Suprapubic skin (tissue), 4 donors: ENCODE measurements at regions not wholly inside any gene's neighbourhood (a gene's known extent, or its start where the extent isn't known, plus 50 kb on each side); places are given as distances from the start of the nearest gene placed in this dataset.

Experiments
- DNase-seq, 2 donors: peaks; one replicate each; pipeline ENCODE4 v3.0.0-alpha.2; 2019; ENCODE audit warnings: low spot score in 2 of 2
- H3K27ac ChIP-seq: fragments of 200-600 bp; sonication (generic); one replicate; pipeline ENCODE4 v1.5.1; 2019
- H3K27me3 ChIP-seq: fragments of 200-600 bp; sonication (generic); one replicate; pipeline ENCODE4 v1.5.1; 2019
- H3K36me3 ChIP-seq: fragments of 200-600 bp; sonication (generic); one replicate; pipeline ENCODE4 v1.5.1; 2019
- H3K4me1 ChIP-seq: fragments of 200-600 bp; sonication (generic); one replicate; pipeline ENCODE4 v1.5.1; 2019
- H3K4me3 ChIP-seq: fragments of 200-600 bp; sonication (generic); one replicate; pipeline ENCODE4 v1.5.1; 2019; ENCODE audit warnings: mild to moderate bottlenecking
- H3K9me3 ChIP-seq: fragments of 200-600 bp; sonication (generic); one replicate; pipeline ENCODE4 v1.5.1; 2019
- CTCF ChIP-seq, 2 donors: fragments of 200-600 bp in 1 of 2; fragments of 450-650 bp in 1 of 2; sonication (generic) in 1 of 2; IDR thresholded peaks; one replicate each; pipeline ENCODE4 v1.5.1; 2016 to 2019; ENCODE audit warnings: antibody characterized with exemption in 2 of 2, mild to moderate bottlenecking in 1 of 2, moderate library complexity in 1 of 2
- EP300 ChIP-seq: sonication (generic); formaldehyde crosslinking; IDR thresholded peaks from one replicate; pipeline ENCODE4 v1.6.1; 2017; ENCODE audit warnings: antibody characterized with exemption
- POLR2A ChIP-seq, 2 donors: fragments of 450-650 bp; IDR thresholded peaks; one replicate each; pipeline ENCODE4 v1.6.1; 2017; ENCODE audit warnings: antibody characterized with exemption in 2 of 2, mild to moderate bottlenecking in 2 of 2, moderate library complexity in 2 of 2
- POLR2AphosphoS5 ChIP-seq, 3 donors: sonication (generic); formaldehyde crosslinking; IDR thresholded peaks; one replicate each; pipeline ENCODE4 v1.6.1; 2017; ENCODE audit warnings: antibody characterized with exemption in 3 of 3
- WGBS: methylation state at CpG from one replicate; pipeline ENCODE4 v1.1.5; 2018; 5-methylcytosine and 5-hydroxymethylcytosine counted together

- no peaks in the 10 kb centered on the region for H3K36me3 ChIP-seq
- DNase-seq: no peak
- H3K4me3 ChIP-seq: no peak overlapping the region
- peaks cover 8% of the 10 kb centered on the region for H3K4me1 ChIP-seq
- H3K9me3 ChIP-seq: no peaks in the 10 kb centered on the region
- no peak overlapping the region for H3K27ac ChIP-seq
- no peak for TF ChIP-seq CTCF (IDR thresholded peaks at IDR 0.05)
- no peak for TF ChIP-seq POLR2A (IDR thresholded peaks at IDR 0.05)
- TF ChIP-seq POLR2AphosphoS5 (IDR thresholded peaks at IDR 0.05): no peak
- TF ChIP-seq EP300: no peak
- H3K27me3 ChIP-seq: no peaks in the 10 kb centered on the region
Measured at GRCh38 chr2:21217442-21217841, 93.7 kb downstream of the TDRD15 start.

- 36% methylated on average over 1 of the region's 1 CpG for WGBS
- no peak for TF ChIP-seq POLR2A (IDR thresholded peaks at IDR 0.05)
- no peak for TF ChIP-seq EP300
- no peak for TF ChIP-seq CTCF (IDR thresholded peaks at IDR 0.05)
- TF ChIP-seq POLR2AphosphoS5 (IDR thresholded peaks at IDR 0.05): no peak
- H3K4me1 ChIP-seq: peaks cover 11% of the 10 kb centered on the region
- no peak overlapping the region for H3K27ac ChIP-seq
- no peaks in the 10 kb centered on the region for H3K36me3 ChIP-seq
- no peak for DNase-seq
- no peaks in the 10 kb centered on the region for H3K9me3 ChIP-seq
- H3K4me3 ChIP-seq: no peak overlapping the region
- no peaks in the 10 kb centered on the region for H3K27me3 ChIP-seq
Measured at GRCh38 chr2:21220930-21221329, 97.2 kb downstream of the TDRD15 start.

- Histone ChIP-seq H3K27ac (no peak overlapping the region), H3K9me3 (no peaks in the 10 kb centered on the region), H3K4me3 (no peak overlapping the region), H3K4me1 (peaks cover 11% of the 10 kb centered on the region), H3K27me3 (no peaks in the 10 kb centered on the region), H3K36me3 (no peaks in the 10 kb centered on the region)
- WGBS: 57% methylated on average over 5 of the region's 5 CpGs
- no peak for DNase-seq
- no peak for TF ChIP-seq POLR2A (IDR thresholded peaks at IDR 0.05)
- no peak for TF ChIP-seq POLR2AphosphoS5 (IDR thresholded peaks at IDR 0.05)
Measured at GRCh38 chr2:21223618-21224017, 99.8 kb downstream of the TDRD15 start.

- TF ChIP-seq EP300 (no peak), POLR2A (IDR thresholded peaks at IDR 0.05) (no peak), POLR2AphosphoS5 (IDR thresholded peaks at IDR 0.05) (no peak), CTCF (IDR thresholded peaks at IDR 0.05) (no peak)
Measured at GRCh38 chr2:21228041-21228895, 104.5 kb downstream of the TDRD15 start.

GRCh38 chr2:21229302-21229701 is 105.5 kb downstream of the TDRD15 start:
- no peaks in the 10 kb centered on the region for H3K27me3 ChIP-seq
- no peak for TF ChIP-seq POLR2AphosphoS5 (IDR thresholded peaks at IDR 0.05)
- no peak for TF ChIP-seq EP300
- TF ChIP-seq CTCF (IDR thresholded peaks at IDR 0.05): no peak
- no peak for TF ChIP-seq POLR2A (IDR thresholded peaks at IDR 0.05)
- no peaks in the 10 kb centered on the region for H3K9me3 ChIP-seq
- no peak overlapping the region for H3K4me3 ChIP-seq
- H3K4me1 ChIP-seq: no peaks in the 10 kb centered on the region
- DNase-seq: no peak
- 80% methylated on average over 1 of the region's 1 CpG for whole genome bisulfite sequencing
- no peak overlapping the region for H3K27ac ChIP-seq
- no peaks in the 10 kb centered on the region for H3K36me3 ChIP-seq

More at GRCh38 chr2:21228041-21228895, 104.5 kb downstream of the TDRD15 start:
- H3K4me1 ChIP-seq: peaks cover 1% of the 10 kb centered on the region
- H3K27me3 ChIP-seq: no peaks in the 10 kb centered on the region
- H3K27ac ChIP-seq: no peak overlapping the region
- no peaks in the 10 kb centered on the region for H3K9me3 ChIP-seq
- H3K36me3 ChIP-seq: no peaks in the 10 kb centered on the region
- no peak for DNase-seq
- WGBS: 82% methylated on average over 10 of the region's 10 CpGs
- H3K4me3 ChIP-seq: no peak overlapping the region
